ENCODE measurements at regions not wholly inside any gene's neighbourhood (a gene's known extent, or its start where the extent isn't known, plus 50 kb on each side); places are given as distances from the start of the nearest gene placed in this dataset.

DNA sequence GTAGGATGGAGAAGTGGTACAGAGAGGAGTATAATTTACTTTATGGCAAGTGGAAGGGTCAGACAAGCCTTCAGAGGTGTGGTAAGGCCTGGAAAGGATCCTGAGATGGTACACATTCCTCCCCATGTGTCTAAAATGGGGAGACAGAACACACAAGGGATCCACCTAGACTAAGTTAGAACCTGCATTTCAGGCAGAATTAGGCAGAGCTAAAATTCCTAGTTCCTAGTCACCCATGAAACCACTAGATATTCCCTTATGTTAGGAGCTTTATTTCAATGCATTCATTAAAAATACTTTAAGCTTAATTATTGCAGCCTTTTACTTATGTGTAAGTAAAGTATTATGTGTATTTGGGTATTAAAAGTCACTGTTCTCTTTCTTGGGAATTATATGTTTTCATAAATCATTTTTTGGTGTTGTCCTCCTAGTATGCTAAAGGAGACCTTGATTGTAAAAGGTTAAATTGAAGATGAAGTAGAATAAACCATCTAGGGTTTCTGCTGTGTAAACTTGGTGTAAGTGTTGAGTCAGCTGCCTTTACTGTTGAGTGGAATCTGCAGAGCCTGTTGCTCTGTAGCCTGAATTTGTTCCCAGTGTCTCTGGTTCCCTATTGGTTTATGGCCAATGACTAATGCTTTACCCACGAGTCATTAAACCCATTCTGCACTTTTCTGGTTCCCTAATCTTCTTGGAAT, 423.2 kb downstream of the ATP23 start:
- no peak for DNase-seq (ENCODE audit: low spot score)

DNA sequence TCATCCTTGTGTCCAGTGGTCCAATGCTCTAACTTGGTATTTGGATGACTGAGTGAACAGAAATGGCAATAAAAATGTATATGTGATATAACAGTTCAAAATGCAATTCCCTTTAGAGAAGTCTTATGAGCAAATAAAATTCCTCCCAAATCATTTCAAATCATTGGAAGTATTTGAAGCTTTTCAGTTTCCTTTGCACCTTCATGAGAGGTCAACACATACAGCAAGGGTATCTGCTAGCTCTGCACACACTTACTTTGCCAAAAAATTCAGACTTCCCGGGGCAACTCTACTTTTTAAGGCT, 423.7 kb downstream of the ATP23 start:
- DNase-seq (ENCODE audit: low spot score) = no peak

DNA sequence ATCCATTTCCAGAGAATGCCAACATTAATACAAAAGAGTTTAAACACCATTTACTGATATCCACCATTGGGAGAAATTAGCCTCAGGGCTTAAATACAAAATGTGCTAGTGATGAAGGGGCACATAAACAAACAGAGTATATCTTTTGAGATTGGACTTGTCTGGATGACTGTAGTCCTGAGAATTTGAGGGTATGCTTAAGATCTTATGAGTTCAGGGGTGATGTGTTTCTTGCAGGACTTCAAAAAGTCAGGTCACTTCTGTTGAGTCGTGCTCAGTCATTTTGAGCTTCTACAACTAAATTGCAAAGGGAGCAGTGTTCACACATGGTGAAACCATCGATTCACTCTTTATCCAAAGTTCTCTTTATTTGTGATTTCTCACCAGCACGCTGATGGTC, 425.7 kb downstream of the ATP23 start:
- no peak for DNase-seq (ENCODE audit: low spot score)

- no peak for DNase-seq (ENCODE audit: low spot score)
Measured at GRCh38 chr12:58368001-58368400, 426.6 kb downstream of the ATP23 start.

DNA sequence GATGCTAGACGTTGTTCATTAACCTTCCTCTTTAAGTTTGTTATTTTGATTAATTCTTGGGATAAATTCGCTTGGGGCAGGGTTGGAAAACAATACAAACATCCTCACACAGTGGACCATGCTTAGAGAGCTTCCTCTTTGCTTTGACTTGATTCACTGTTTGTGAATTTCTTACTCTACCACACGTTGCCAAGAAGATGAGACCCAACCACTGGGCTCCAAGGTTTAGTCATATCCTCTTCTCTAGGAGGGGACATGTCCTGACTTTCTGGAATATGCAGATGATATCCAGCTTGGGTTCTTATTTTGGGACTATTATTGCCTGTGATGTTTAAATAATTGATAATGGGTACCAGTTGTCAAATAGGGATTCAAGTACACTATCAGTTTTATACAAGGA, 428.2 kb downstream of the ATP23 start:
- DNase-seq (ENCODE audit: low spot score) = no peak

- no peak for DNase-seq (ENCODE audit: low spot score)
Measured at GRCh38 chr12:58372298-58372697, 430.9 kb downstream of the ATP23 start.

GRCh38 chr12:58378028-58378427, 436.7 kb downstream of the ATP23 start:
- no peak for DNase-seq (ENCODE audit: low spot score)

- DNase-seq (ENCODE audit: low spot score) = no peak
Measured at GRCh38 chr12:58381546-58381945, 440.2 kb downstream of the ATP23 start.

- DNase-seq (ENCODE audit: low spot score) = no peak
Measured at GRCh38 chr12:58384196-58384595, 442.8 kb downstream of the ATP23 start.

DNA sequence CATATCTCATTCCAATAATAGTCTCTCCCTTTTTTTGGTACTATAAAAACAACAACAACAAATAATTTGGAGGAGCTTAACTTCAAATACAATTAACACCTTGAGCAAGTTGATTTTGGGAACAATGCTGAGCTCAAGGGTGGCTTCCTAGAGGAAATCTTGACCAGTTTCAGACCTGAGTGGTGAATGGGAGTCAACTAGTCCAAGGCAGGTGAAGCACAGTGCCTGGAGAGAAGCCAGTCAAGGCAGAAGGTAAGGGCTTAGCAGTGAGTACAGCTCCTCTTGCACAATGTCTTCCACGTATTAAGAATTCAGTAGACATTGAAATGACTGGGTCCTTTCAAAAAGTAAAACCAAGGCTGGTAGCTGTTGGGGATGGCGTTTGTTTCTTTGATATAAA, 444.8 kb downstream of the ATP23 start:
- DNase-seq (ENCODE audit: low spot score) = no peak

- DNase-seq (ENCODE audit: low spot score) = no peak
Measured at GRCh38 chr12:58387199-58387598, 445.8 kb downstream of the ATP23 start.

- no peak for DNase-seq (ENCODE audit: low spot score)
Measured at GRCh38 chr12:58388261-58388660, 446.9 kb downstream of the ATP23 start.

DNA sequence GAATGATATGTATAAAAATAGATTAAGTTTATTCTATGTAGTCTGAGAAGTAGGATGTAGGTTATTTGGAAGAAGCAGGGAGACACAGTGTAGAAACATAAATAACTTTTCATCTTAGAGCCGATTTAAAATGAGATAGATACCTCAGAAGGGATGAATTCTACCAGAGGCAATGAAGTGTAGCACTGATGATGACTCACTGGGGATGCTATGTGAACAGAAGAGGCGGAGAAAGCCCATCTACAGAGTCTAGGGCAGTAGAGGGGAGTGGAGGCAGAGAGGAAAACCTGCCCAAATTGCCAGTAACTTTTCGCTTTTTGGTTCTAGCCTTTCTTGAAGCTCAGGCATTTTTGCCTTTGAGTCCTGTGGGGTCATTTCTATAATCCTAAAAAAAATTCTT, 451.8 kb downstream of the ATP23 start:
- DNase-seq (ENCODE audit: low spot score) = no peak

GRCh38 chr12:58395056-58395455, 453.7 kb downstream of the ATP23 start:
- DNase-seq (ENCODE audit: low spot score) = no peak

- DNase-seq (ENCODE audit: low spot score) = no peak
Measured at GRCh38 chr12:58395470-58395869, 454.1 kb downstream of the ATP23 start.

DNA sequence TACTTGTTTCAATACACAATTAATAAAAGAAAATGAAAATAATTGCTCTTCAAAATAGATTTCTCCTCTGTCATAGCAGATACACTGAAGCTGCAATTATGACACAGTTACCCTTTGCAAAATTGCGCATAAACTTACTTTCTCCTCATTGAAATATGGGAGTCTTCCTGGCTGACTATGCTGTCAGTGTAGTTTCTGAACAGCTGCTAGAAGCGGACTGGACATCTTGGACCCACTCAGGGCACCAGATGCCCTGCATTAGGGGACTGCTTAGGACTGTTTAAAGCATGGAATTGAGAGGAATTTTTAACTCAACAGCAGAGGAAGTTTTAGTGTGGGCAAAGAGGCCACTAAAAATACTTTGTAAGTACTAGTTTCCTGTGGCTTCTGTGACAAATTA, 454.9 kb downstream of the ATP23 start:
- DNase-seq (ENCODE audit: low spot score) = peak; percentile 3

GRCh38 chr12:58405363-58405762, 464.0 kb downstream of the ATP23 start:
- no peak for DNase-seq (ENCODE audit: low spot score)

- no peak for DNase-seq (ENCODE audit: low spot score)
Measured at GRCh38 chr12:58408516-58408915, 467.1 kb downstream of the ATP23 start.

DNA sequence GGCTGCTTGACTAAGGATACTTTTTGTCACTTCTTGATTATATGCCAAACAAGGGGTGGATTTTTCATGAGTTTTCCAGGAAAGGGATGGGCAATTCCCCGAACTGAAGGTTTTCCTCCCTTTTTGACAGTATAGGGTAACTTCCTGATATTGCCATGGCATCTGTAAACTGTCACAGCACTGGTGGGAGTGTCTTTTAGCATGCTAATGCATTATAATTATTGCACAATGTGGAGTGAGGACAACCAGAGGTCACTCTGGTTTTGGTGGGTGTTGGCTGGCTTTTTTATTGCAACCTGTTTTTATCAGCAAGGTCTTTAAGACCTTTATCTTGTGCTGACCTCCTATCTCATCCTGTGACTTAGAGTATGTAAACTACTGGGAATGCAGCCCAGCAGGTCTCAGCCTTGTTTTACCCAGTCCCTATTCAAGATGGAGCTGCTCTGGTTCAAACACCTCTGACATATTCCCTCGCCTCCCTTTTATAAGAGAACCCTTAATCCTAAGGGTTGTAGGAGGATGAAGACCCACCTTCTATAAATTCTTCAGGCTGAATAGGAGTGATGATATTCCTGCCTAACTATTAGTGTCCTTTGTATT, 471.2 kb downstream of the ATP23 start:
- no peak for DNase-seq (ENCODE audit: low spot score)

- DNase-seq (ENCODE audit: low spot score) = no peak
Measured at GRCh38 chr12:58413794-58414193, 472.4 kb downstream of the ATP23 start.

- DNase-seq (ENCODE audit: low spot score) = no peak
Measured at GRCh38 chr12:58414398-58414871, 473.1 kb downstream of the ATP23 start.

GRCh38 chr12:58415716-58416115, 474.3 kb downstream of the ATP23 start:
- DNase-seq (ENCODE audit: low spot score) = no peak

GRCh38 chr12:58416236-58416635, 474.9 kb downstream of the ATP23 start:
- DNase-seq (ENCODE audit: low spot score) = no peak

- DNase-seq (ENCODE audit: low spot score) = no peak
Measured at GRCh38 chr12:58419196-58419760, 477.9 kb downstream of the ATP23 start.
